ENCODE measurements at regions not wholly inside any gene's neighbourhood (a gene's known extent, or its start where the extent isn't known, plus 50 kb on each side); places are given as distances from the start of the nearest gene placed in this dataset.

GRCh38 chr3:176491084-176491483, 706.2 kb downstream of the TBL1XR1 start:
- no peaks in the 10 kb centered on the region for H3K27me3 ChIP-seq (ENCODE audit: control insufficient read depth in 2 of 2, insufficient read depth in 2 of 2, low read length in 2 of 2)
- no peak for DNase-seq (ENCODE audit: extremely low read depth in 1 of 4, low spot score in 3 of 4)
- in situ Hi-C loops (cut with MboI): no loop called here
- no peak for TF ChIP-seq PRPF4 (IDR thresholded peaks at IDR 0.05; ENCODE audit: insufficient read depth, low read depth, low read length, poor library complexity, severe bottlenecking)
- no peak for TF ChIP-seq ZNF184 (CRISPR knock-in tag; IDR thresholded peaks at IDR 0.05)
- no peak for TF ChIP-seq CBFA2T2 (conservative IDR thresholded peaks at IDR 0.05)
- no peak for TF ChIP-seq E2F1 (CRISPR knock-in tag; IDR thresholded peaks at IDR 0.05)
- H2AFZ ChIP-seq (ENCODE audit: low read depth, low read length): no peak overlapping the region
- H3K36me3 ChIP-seq (ENCODE audit: control insufficient read depth, insufficient read depth, low read length): no peaks in the 10 kb centered on the region
- ChIA-PET POLR2A (no interaction called here), CTCF (ENCODE audit: low intra/inter-chr PET ratio) (no interaction called here)
- H3K9ac ChIP-seq (ENCODE audit: insufficient read depth in 1 of 2, low read depth in 2 of 2, low read length in 2 of 2): no peak overlapping the region
- no peaks in the 10 kb centered on the region for H3K9me3 ChIP-seq (replicated peaks; ENCODE audit: control insufficient read depth, insufficient read depth, low read depth, low read length)
- no peak overlapping the region for H3K4me3 ChIP-seq
- H3K9me1 ChIP-seq (ENCODE audit: control insufficient read depth, insufficient read depth, low read length): no peaks in the 10 kb centered on the region
- intact Hi-C loops (cut with micrococcal nuclease): no loop called here
- 0% methylated on average over 3 of the region's 3 CpGs for WGBS (ENCODE audit: insufficient coverage, low coverage, missing lambda C conversion rate)
- no peaks in the 10 kb centered on the region for H4K20me1 ChIP-seq (replicated peaks; ENCODE audit: control insufficient read depth, insufficient read depth, low read length)
- FAIRE-seq: no peak
- no peak overlapping the region for H3K27ac ChIP-seq (ENCODE audit: extremely low read depth, low read depth, low read length)
- no peaks in the 10 kb centered on the region for H3K4me1 ChIP-seq (replicated peaks in 1 of 2; ENCODE audit: control insufficient read depth in 2 of 2, insufficient read depth in 2 of 2, low read length in 2 of 2)
- no peak overlapping the region for H3K4me2 ChIP-seq (ENCODE audit: insufficient read depth, low read length)
- BruUV-seq (replicated peaks): no TSS peak
- no peak for ATAC-seq
- no peaks in the 10 kb centered on the region for H3K79me2 ChIP-seq (ENCODE audit: control insufficient read depth, insufficient read depth, low read length)

- Histone ChIP-seq H3K4me1 (replicated peaks in 1 of 2; ENCODE audit: control insufficient read depth in 2 of 2, insufficient read depth in 2 of 2, low read length in 2 of 2) (no peaks in the 10 kb centered on the region), H3K9me1 (ENCODE audit: control insufficient read depth, insufficient read depth, low read length) (no peaks in the 10 kb centered on the region), H3K9me3 (replicated peaks; ENCODE audit: control insufficient read depth, insufficient read depth, low read depth, low read length) (no peaks in the 10 kb centered on the region), H3K4me2 (ENCODE audit: insufficient read depth, low read length) (no peak overlapping the region), H3K79me2 (ENCODE audit: control insufficient read depth, insufficient read depth, low read length) (no peaks in the 10 kb centered on the region), H3K9ac (ENCODE audit: insufficient read depth in 1 of 2, low read depth in 2 of 2, low read length in 2 of 2) (no peak overlapping the region), H4K20me1 (replicated peaks; ENCODE audit: control insufficient read depth, insufficient read depth, low read length) (no peaks in the 10 kb centered on the region), H3K27ac (ENCODE audit: extremely low read depth, low read depth, low read length) (no peak overlapping the region), H3K27me3 (ENCODE audit: control insufficient read depth in 2 of 2, insufficient read depth in 2 of 2, low read length in 2 of 2) (no peaks in the 10 kb centered on the region), H3K4me3 (no peak overlapping the region), H3K36me3 (ENCODE audit: control insufficient read depth, insufficient read depth, low read length) (no peaks in the 10 kb centered on the region), H2AFZ (ENCODE audit: low read depth, low read length) (no peak overlapping the region)
- POLR2A ChIA-PET: no interaction called here
- CTCF ChIA-PET (ENCODE audit: low intra/inter-chr PET ratio): no interaction called here
- no peak for ATAC-seq
- in situ Hi-C loops (cut with MboI) (no loop called here), intact Hi-C loops (cut with micrococcal nuclease) (no loop called here)
- FAIRE-seq: no peak
- TF ChIP-seq CREB1 (IDR thresholded peaks at IDR 0.05): no peak
- TF ChIP-seq CREB1 (CRISPR knock-in tag; IDR thresholded peaks at IDR 0.05): no peak
- TF ChIP-seq NONO (IDR thresholded peaks at IDR 0.05; ENCODE audit: low read depth in 2 of 2, low read length in 1 of 2): no peak
- no peak for TF ChIP-seq KDM1A (IDR thresholded peaks at IDR 0.05)
- no peak for TF ChIP-seq NR1H2 (CRISPR knock-in tag; IDR thresholded peaks at IDR 0.05)
- TF ChIP-seq ZNF699 (CRISPR knock-in tag; IDR thresholded peaks at IDR 0.05; ENCODE audit: insufficient replicate concordance): no peak
- TF ChIP-seq HIVEP1 (CRISPR knock-in tag; IDR thresholded peaks at IDR 0.05): no peak
- TF ChIP-seq ZHX1 (conservative IDR thresholded peaks at IDR 0.05; ENCODE audit: low read length): no peak
- TF ChIP-seq ZNF146 (CRISPR knock-in tag; IDR thresholded peaks at IDR 0.05; ENCODE audit: unreplicated experiment): no peak
- TF ChIP-seq ZNF174 (CRISPR knock-in tag; IDR thresholded peaks at IDR 0.05): no peak
- WGBS (ENCODE audit: insufficient coverage, low coverage, missing lambda C conversion rate): 0% methylated on average over 2 of the region's 2 CpGs
- DNase-seq (ENCODE audit: extremely low read depth in 1 of 4, low spot score in 3 of 4): no peak
- no TSS peak for BruUV-seq (replicated peaks)
Observed at GRCh38 chr3:176490357-176490756, 706.9 kb downstream of the TBL1XR1 start.

All from K562 (cell line).